Endodermal cell (in vitro differentiated cells): ENCODE measurements at regions not wholly inside any gene's neighbourhood (a gene's known extent, or its start where the extent isn't known, plus 50 kb on each side); places are given as distances from the start of the nearest gene placed in this dataset.

ENCODE experiments used
- DNase-seq: peaks from one replicate; pipeline ENCODE4 v3.0.0-alpha.2; 2017
- H3K27ac ChIP-seq: 2 replicates; pipeline ENCODE4 v1.5.1; 2013; ENCODE audit warnings: mild to moderate bottlenecking, low read depth, low read length, moderate library complexity
- H3K27me3 ChIP-seq: 2 replicates; pipeline ENCODE4 v1.6.1; 2013; ENCODE audit warnings: mild to moderate bottlenecking, low read length, moderate library complexity; ENCODE audit not compliant: insufficient read depth, control insufficient read depth, poor library complexity, severe bottlenecking
- H3K36me3 ChIP-seq: 2 replicates; pipeline ENCODE4 v1.7.0; 2013; ENCODE audit warnings: mild to moderate bottlenecking, low read length, moderate library complexity; ENCODE audit not compliant: control insufficient read depth, insufficient read depth
- H3K4me1 ChIP-seq: one replicate; pipeline ENCODE4 v1.7.0; 2013; ENCODE audit warnings: low read length; ENCODE audit not compliant: control insufficient read depth, insufficient read depth
- H3K4me3 ChIP-seq: 2 replicates; pipeline ENCODE4 v1.5.1; 2013; ENCODE audit warnings: mild to moderate bottlenecking, low read length, moderate library complexity
- H3K9ac ChIP-seq: 2 replicates; pipeline ENCODE4 v1.6.1; 2013; ENCODE audit warnings: mild to moderate bottlenecking, low read length, moderate library complexity; ENCODE audit not compliant: poor library complexity, severe bottlenecking; ENCODE audit errors: extremely low read depth
- H3K9me3 ChIP-seq: 2 replicates; pipeline ENCODE4 v1.6.1; 2013; ENCODE audit warnings: mild to moderate bottlenecking, low read length, moderate library complexity; ENCODE audit not compliant: control insufficient read depth
- H3K27ac Mint-ChIP-seq: 2 replicates; pipeline ENCODE4 v1.8.0; 2020; ENCODE audit warnings: mixed read lengths
- H3K27me3 Mint-ChIP-seq: 2 replicates; pipeline ENCODE4 v1.8.0; 2021; ENCODE audit warnings: mild to moderate bottlenecking, mixed read lengths; ENCODE audit not compliant: insufficient read depth
- H3K36me3 Mint-ChIP-seq: 2 replicates; pipeline ENCODE4 v1.8.0; 2020; ENCODE audit warnings: low read depth, mixed read lengths
- H3K4me1 Mint-ChIP-seq: 2 replicates; pipeline ENCODE4 v1.8.0; 2020; ENCODE audit warnings: mixed read lengths
- H3K4me3 Mint-ChIP-seq: 2 replicates; pipeline ENCODE4 v1.8.0; 2020; ENCODE audit warnings: mild to moderate bottlenecking, moderate library complexity, mixed read lengths
- H3K9me3 Mint-ChIP-seq: 2 replicates; pipeline ENCODE4 v1.8.0; 2020; ENCODE audit warnings: mild to moderate bottlenecking, mixed read lengths
- CTCF ChIP-seq: fragments of 200-600 bp; sonication (generic); conservative IDR thresholded peaks from 2 replicates; pipeline ENCODE4 v1.5.0; 2021; ENCODE audit warnings: antibody characterized with exemption, mild to moderate bottlenecking
- WGBS, 2 experiments: methylation state at CpG; one replicate each; pipeline versions ENCODE4 v1.1.5 to v1.1.7; 2013; ENCODE audit warnings: missing lambda C conversion rate in 2 of 2, mixed read lengths in 1 of 2; ENCODE audit not compliant: insufficient coverage in 1 of 2, insufficient read length in 1 of 2; 5-methylcytosine and 5-hydroxymethylcytosine counted together

DNA sequence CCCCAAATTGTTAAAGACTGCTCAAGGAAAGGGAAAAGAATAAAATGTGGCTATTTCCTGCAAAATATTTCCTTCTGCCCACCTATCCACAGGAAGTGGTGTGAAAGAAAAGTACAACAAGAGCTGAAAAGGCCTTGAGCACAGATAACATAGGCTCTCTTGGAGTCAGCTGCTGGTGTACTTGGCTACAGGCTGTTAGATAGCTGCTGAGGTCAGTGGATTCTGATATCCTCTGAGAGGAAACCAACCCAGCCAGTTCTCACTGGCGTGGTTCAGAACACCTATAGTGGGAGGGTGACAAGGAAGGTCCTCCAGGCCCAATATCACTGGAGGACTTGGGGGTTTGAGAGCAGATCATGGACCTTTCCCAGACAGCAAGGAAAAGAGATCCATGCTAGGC, 124.4 kb upstream of the GAP43 start:
- no peaks in the 10 kb centered on the region for H3K27me3 Mint-ChIP-seq
- DNase-seq = no peak
- Histone ChIP-seq H3K4me3 (no peak overlapping the region), H3K4me1 (peaks cover 5% of the 10 kb centered on the region), H3K27me3 (no peaks in the 10 kb centered on the region), H3K9me3 (no peaks in the 10 kb centered on the region), H3K9ac (no peak overlapping the region), H3K27ac (no peak overlapping the region), H3K36me3 (no peaks in the 10 kb centered on the region)
- no peaks in the 10 kb centered on the region for H3K36me3 Mint-ChIP-seq
- H3K4me1 Mint-ChIP-seq = no peaks in the 10 kb centered on the region
- no peak for TF ChIP-seq CTCF
- no peaks in the 10 kb centered on the region for H3K9me3 Mint-ChIP-seq
- WGBS, 2 experiments = 91 to 100% methylated on average over 1 of the region's 1 CpG
- H3K4me3 Mint-ChIP-seq = no peak overlapping the region
- H3K27ac Mint-ChIP-seq = no peak overlapping the region

DNA sequence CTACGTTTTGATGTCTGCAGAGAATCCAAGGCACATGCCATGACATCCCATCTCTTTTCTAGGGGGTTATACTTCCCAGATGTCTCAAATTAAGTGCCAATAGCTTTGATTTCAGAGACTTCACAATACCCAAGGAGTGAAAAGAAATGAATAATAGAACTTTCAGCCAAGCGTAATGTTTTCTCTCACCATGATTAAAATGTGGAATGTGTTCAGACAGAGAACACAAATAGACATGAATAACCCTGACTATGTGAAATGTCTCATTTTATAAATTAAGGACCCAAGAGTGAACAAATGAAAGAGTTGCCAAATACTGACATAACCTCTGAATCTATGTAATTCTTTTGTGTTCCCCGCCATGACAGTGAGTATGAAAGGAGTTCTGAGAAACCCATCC, 123.6 kb upstream of the GAP43 start:
- no peaks in the 10 kb centered on the region for H3K9me3 Mint-ChIP-seq
- 96 to 100% methylated on average over 2 to 3 of the region's 3 CpGs for WGBS, 2 experiments

GRCh38 chr3:115500795-115501194, 122.5 kb upstream of the GAP43 start:
- no peak for TF ChIP-seq CTCF
- H3K36me3 ChIP-seq = no peaks in the 10 kb centered on the region
- H3K36me3 Mint-ChIP-seq = no peaks in the 10 kb centered on the region
- DNase-seq = no peak
- peaks cover 6% of the 10 kb centered on the region for H3K9me3 ChIP-seq
- H3K4me1 ChIP-seq = peaks cover 5% of the 10 kb centered on the region
- H3K9ac ChIP-seq = no peak overlapping the region
- H3K9me3 Mint-ChIP-seq = peaks cover 11% of the 10 kb centered on the region
- no peak overlapping the region for H3K27ac Mint-ChIP-seq
- H3K4me3 Mint-ChIP-seq = no peak overlapping the region
- no peak overlapping the region for H3K27ac ChIP-seq
- H3K4me3 ChIP-seq = no peak overlapping the region
- H3K27me3 Mint-ChIP-seq = no peaks in the 10 kb centered on the region
- no peaks in the 10 kb centered on the region for H3K27me3 ChIP-seq
- no peaks in the 10 kb centered on the region for H3K4me1 Mint-ChIP-seq
- 95% methylated on average over 2 of the region's 2 CpGs; no CpG with 5 or more reads in 1 of the 2 experiments for WGBS, 2 experiments

More for the DNA sequence above, 123.6 kb upstream of the GAP43 start:
- TF ChIP-seq CTCF = no peak
- peaks cover 5% of the 10 kb centered on the region for H3K4me1 ChIP-seq
- no peaks in the 10 kb centered on the region for H3K36me3 ChIP-seq
- Mint-ChIP-seq H3K4me3 (no peak overlapping the region), H3K27ac (no peak overlapping the region), H3K36me3 (no peaks in the 10 kb centered on the region), H3K4me1 (no peaks in the 10 kb centered on the region), H3K27me3 (no peaks in the 10 kb centered on the region)
- DNase-seq = no peak
- H3K27ac ChIP-seq = no peak overlapping the region
- H3K9me3 ChIP-seq = no peaks in the 10 kb centered on the region
- H3K4me3 ChIP-seq = no peak overlapping the region
- H3K27me3 ChIP-seq = no peaks in the 10 kb centered on the region
- no peak overlapping the region for H3K9ac ChIP-seq
